Stimulated activated CD4-positive, alpha-beta T cell treated with anti-CD3 and anti-CD28 coated beads, Interleukin-12 subunit alpha, Interleukin-12 subunit beta, amount 100 ng/mL, for 24 hours (primary cell): ENCODE measurements at regions not wholly inside any gene's neighbourhood (a gene's known extent, or its start where the extent isn't known, plus 50 kb on each side); places are given as distances from the start of the nearest gene placed in this dataset.
"Not testable (repeated sequence)": the region's sequence is repeated elsewhere in the genome, so short reads cannot be mapped to it uniquely, and the experiment has no call there.

ENCODE experiments used
- DNase-seq, 2 experiments: peaks; one replicate each; pipeline ENCODE4 v3.0.0-alpha.2; 2020; ENCODE audit warnings: low read depth in 2 of 2

- DNase-seq: no peak
Observed at GRCh38 chr20:23299673-23300050, 50.9 kb upstream of the NXT1 start.

GRCh38 chr20:23298926-23299672 is 51.5 kb upstream of the NXT1 start:
- no peak for DNase-seq

- DNase-seq: no peak
Observed at GRCh38 chr20:23298155-23298554, 52.4 kb upstream of the NXT1 start.

DNA sequence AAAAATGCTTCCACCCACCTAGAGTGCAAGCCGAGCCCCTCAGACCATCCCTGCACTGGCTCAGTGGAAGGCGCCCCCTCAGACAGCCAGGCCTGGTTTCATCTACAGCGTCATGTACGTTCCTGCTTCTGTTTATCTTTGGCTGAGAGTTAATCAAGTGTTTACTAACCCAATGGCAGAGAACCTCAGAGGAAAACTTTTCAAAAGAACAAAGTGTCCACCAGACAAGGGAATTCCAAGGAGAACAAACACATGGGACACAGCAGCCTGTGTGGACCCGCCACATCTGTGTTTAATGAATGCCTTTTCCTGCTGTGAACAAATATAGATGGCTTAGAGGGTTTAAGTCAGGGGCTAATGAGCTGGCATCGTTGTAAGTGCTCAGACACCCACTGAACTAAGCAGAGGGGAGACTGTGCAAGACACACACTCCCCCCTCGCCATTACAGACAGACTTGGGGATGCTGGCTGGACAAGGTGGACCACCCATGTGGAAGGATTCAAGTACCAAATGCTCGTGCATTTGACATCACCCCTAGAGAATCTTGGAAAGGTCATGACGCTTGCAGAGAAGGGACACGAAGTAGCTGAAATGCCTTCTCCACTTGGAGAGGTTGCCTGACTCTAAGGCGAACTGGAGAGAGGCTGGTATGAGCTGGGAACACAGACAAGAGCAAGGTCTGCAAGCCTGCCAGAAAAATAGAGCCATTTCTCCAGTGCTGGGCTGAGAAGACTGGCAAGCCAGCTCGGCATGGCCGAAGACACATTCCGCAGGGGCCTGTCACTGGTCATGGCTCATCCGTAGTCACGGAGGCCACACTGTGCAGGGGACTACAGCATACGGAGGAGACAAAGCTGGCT is 53.5 kb upstream of the NXT1 start:
- no peak for DNase-seq

DNA sequence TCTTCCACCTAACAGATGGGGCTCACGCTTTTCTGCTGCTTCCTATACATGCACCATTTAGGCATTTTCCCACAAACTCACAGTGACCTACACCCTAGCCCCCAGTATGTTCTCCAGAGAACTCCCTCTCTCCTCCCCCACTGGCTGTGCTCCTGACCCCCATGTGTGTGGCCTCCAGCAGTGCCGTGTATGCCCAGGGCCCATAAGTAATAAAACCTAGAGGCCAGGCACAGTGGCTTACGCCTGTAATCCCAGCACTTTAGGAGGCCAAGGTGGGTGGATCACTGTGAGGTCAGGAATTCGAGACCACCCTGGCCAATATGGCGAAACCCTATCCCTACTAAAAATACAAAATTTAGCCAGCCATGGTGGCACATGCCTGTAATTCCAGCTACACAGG is 54.7 kb upstream of the NXT1 start:
- no peak for DNase-seq

- DNase-seq: no peak
Observed at GRCh38 chr20:23294671-23295070, 55.9 kb upstream of the NXT1 start.

DNA sequence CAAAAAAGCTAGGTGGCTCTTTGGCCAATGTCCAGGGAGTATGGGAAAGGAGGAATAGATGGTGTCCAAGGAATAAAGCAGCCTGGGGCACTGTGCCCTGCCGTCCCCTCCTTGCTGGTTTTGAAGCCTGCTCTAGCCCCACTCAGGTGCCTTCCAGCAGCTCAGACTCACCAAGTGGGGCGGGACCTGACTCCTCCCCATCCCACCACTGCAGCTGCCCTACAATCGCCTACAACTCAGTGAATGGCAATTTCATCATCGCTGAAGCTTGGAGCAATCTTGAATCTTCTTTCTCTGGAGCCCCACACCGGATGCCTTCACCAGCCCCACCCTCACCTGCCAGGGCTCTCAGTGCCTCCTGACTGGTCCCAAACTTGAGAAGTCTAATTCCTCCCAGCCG is 56.4 kb upstream of the NXT1 start:
- no peak for DNase-seq

GRCh38 chr20:23293689-23294088 is 56.9 kb upstream of the NXT1 start:
- DNase-seq: no peak

GRCh38 chr20:23292311-23292710 is 58.3 kb upstream of the NXT1 start:
- DNase-seq: not testable (repeated sequence)

GRCh38 chr20:23291575-23292240 is 58.9 kb upstream of the NXT1 start:
- DNase-seq: no peak

DNA sequence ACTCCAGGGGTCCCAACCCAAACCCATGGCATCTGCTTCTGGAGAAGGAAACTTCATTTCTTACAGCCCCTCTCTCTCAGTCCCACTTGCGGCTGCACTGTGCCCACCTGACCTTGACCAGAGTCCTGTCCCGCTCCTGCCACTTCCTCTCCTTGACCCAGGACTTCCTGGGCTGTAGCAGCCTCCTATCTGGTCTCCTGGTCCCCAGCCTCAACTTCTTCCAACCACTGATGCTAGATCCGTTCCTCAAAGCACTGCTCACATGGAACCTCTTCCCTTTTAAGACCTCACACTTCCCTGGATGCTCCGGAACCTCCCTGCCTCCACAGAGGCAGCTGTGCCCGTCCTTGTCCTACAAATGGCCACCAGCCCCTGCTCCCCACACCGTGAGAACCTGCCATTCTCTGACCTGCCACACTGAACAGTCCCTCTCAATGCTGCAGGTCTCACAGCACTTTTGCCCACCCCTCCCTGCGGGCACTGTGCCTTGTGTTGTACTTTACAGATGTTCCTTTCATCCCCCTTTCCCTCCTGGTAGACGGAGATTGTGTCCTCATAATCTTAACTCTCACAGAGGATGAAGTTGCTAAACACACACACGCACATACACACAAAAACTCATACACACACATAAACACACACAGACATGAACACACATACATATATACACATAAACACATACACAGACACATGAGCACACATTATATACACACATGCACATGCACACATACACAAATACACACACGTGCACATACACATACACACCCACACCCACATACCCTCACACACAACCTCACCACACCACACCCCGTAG is 59.6 kb upstream of the NXT1 start:
- no peak for DNase-seq

- no peak for DNase-seq
Observed at GRCh38 chr20:23289724-23290395, 60.7 kb upstream of the NXT1 start.

- no peak for DNase-seq
Observed at GRCh38 chr20:23289249-23289648, 61.3 kb upstream of the NXT1 start.

GRCh38 chr20:23287354-23288190 is 63.0 kb upstream of the NXT1 start:
- DNase-seq: no peak

DNA sequence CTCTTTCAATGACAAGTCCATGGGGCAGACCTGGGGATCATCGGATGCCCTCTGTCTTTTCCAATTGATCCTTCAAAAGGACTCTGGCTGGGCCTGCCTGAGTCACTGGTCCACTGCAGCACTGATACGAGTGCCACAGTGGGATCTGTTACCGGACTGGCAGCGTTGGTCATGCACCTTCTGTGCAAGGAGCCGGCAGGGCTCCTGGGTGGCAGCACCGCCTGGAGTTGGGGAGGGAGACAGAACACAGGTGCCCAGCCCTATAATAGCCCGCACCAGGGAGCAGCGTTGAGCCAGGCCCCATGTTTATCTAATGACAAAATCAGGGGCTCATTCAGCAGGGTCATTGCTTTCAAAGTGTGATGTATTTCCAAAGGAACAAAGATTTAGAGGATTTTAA is 64.2 kb upstream of the NXT1 start:
- no peak for DNase-seq

- no peak for DNase-seq
Observed at GRCh38 chr20:23285536-23285935, 65.1 kb upstream of the NXT1 start.

GRCh38 chr20:23284009-23284408 is 66.6 kb upstream of the NXT1 start:
- no peak for DNase-seq

- no peak for DNase-seq
Observed at GRCh38 chr20:23283096-23283850, 67.3 kb upstream of the NXT1 start.

GRCh38 chr20:23282546-23282945 is 68.0 kb upstream of the NXT1 start:
- DNase-seq: no peak

GRCh38 chr20:23282111-23282510 is 68.5 kb upstream of the NXT1 start:
- no peak for DNase-seq
